Upper lobe of left lung (tissue), 4 donors: ENCODE measurements at regions not wholly inside any gene's neighbourhood (a gene's known extent, or its start where the extent isn't known, plus 50 kb on each side); places are given as distances from the start of the nearest gene placed in this dataset.

Source experiments
- EP300 ChIP-seq, 4 donors: sonication (generic); formaldehyde crosslinking; IDR thresholded peaks; one replicate each; pipeline ENCODE4 v1.5.1; 2017; ENCODE audit warnings: antibody characterized with exemption in 4 of 4, control low read depth in 2 of 4
- POLR2A ChIP-seq, 4 donors: fragments of 450-650 bp; IDR thresholded peaks; one replicate each; pipeline ENCODE4 v1.5.1; 2016 to 2017; ENCODE audit warnings: antibody characterized with exemption in 4 of 4, mild to moderate bottlenecking in 2 of 4
- TF ChIP-seq, protein P1 (sequence below), 6 experiments: fragments of 450-650 bp in 4 of 6; fragments of 200-600 bp in 2 of 6; sonication (generic) in 2 of 6; IDR thresholded peaks; one replicate each; pipeline ENCODE4 v1.5.1; 2016 to 2019; ENCODE audit warnings: antibody characterized with exemption in 6 of 6

- no peak for TF ChIP-seq EP300 (IDR thresholded peaks at IDR 0.05)
- TF ChIP-seq, protein P1, sequence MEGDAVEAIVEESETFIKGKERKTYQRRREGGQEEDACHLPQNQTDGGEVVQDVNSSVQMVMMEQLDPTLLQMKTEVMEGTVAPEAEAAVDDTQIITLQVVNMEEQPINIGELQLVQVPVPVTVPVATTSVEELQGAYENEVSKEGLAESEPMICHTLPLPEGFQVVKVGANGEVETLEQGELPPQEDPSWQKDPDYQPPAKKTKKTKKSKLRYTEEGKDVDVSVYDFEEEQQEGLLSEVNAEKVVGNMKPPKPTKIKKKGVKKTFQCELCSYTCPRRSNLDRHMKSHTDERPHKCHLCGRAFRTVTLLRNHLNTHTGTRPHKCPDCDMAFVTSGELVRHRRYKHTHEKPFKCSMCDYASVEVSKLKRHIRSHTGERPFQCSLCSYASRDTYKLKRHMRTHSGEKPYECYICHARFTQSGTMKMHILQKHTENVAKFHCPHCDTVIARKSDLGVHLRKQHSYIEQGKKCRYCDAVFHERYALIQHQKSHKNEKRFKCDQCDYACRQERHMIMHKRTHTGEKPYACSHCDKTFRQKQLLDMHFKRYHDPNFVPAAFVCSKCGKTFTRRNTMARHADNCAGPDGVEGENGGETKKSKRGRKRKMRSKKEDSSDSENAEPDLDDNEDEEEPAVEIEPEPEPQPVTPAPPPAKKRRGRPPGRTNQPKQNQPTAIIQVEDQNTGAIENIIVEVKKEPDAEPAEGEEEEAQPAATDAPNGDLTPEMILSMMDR (IDR thresholded peaks at IDR 0.05), result no peak
- TF ChIP-seq POLR2A (IDR thresholded peaks at IDR 0.05), result no peak
Observed at GRCh38 chr2:66343259-66343658, 91.7 kb upstream of the MEIS1 start.
